ENCODE measurements at regions not wholly inside any gene's neighbourhood (a gene's known extent, or its start where the extent isn't known, plus 50 kb on each side); places are given as distances from the start of the nearest gene placed in this dataset.
"Not testable (repeated sequence)": the region's sequence is repeated elsewhere in the genome, so short reads cannot be mapped to it uniquely, and the experiment has no call there.

DNA sequence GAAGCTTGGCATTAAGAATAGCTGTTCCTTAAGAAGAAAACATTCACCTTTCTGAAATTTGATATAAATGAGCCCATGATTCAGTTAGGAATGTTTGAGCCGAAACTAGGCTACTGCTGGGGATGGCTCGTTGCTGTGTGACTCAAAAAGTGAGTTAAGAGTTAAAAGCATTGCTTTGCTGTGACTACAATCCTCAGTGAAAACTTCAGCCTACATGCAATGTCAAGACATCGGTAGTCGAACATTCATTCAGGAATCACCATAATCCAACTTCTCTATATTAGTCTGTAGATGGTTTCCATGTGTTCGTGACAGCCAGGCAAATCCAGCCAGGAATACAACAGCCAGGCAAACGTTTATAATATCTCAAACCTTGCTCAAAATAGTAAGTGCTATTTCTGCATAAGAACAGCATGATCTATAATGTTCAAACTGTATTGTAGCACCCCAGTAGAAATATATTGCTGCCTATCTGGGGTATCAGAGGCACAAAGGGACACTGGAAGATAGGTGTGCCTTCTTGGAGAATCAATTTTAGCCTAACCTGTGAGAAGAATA is 1225.1 kb downstream of the CDH8 start:
- TF ChIP-seq, protein P1, sequence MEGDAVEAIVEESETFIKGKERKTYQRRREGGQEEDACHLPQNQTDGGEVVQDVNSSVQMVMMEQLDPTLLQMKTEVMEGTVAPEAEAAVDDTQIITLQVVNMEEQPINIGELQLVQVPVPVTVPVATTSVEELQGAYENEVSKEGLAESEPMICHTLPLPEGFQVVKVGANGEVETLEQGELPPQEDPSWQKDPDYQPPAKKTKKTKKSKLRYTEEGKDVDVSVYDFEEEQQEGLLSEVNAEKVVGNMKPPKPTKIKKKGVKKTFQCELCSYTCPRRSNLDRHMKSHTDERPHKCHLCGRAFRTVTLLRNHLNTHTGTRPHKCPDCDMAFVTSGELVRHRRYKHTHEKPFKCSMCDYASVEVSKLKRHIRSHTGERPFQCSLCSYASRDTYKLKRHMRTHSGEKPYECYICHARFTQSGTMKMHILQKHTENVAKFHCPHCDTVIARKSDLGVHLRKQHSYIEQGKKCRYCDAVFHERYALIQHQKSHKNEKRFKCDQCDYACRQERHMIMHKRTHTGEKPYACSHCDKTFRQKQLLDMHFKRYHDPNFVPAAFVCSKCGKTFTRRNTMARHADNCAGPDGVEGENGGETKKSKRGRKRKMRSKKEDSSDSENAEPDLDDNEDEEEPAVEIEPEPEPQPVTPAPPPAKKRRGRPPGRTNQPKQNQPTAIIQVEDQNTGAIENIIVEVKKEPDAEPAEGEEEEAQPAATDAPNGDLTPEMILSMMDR (IDR thresholded peaks at IDR 0.05; ENCODE audit: insufficient read depth, low read depth, low read length): no peak
- H3K4me3 ChIP-seq (ENCODE audit: low read depth, low read length): no peak overlapping the region
- no peak for DNase-seq (ENCODE audit: low read depth)

DNA sequence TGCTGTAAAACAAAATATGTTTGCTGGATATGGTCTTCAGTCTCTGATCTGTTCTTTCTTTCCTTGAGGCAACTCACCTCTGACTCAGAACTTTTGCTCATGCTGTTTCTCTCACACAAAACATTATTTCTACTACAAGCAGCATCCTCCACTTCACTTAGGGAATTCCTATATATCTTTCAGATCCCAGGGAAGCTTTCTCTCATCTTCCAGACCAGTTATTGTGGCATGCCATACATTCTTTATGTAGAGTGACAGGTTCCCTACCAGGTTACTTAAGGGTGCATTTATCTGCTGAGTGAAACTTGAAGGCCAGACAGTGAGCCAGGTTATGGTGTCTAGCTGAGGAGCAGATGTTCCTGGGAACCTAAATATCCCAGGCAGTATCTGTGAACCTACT is 1226.0 kb downstream of the CDH8 start:
- TF ChIP-seq, protein P1 (IDR thresholded peaks at IDR 0.05; ENCODE audit: insufficient read depth, low read depth, low read length): no peak
- no peak for DNase-seq (ENCODE audit: low read depth)
- no peak overlapping the region for H3K4me3 ChIP-seq (ENCODE audit: low read depth, low read length)

DNA sequence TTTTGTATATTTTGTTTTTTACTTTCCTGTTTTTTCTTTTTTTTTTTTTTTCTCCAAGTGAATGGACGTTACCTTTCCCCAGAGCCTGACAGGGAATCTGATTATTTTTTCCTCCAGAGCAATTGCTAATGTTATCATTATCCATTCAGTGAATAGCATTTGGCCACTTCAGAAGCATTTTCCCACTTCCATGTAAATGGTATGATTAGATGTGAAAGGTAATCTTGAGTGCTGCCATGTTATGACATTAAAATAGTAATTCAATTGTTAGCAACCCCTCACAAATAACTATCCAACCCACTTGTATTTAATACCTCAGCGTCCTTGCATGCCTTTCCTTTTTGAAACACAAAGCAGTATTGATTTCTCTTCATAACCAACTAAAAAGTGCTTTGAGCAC is 1243.8 kb downstream of the CDH8 start:
- TF ChIP-seq, protein P1 (IDR thresholded peaks at IDR 0.05; ENCODE audit: insufficient read depth, low read depth, low read length): no peak
- no peak overlapping the region for H3K4me3 ChIP-seq (ENCODE audit: low read depth, low read length)
- DNase-seq (ENCODE audit: low read depth): no peak

DNA sequence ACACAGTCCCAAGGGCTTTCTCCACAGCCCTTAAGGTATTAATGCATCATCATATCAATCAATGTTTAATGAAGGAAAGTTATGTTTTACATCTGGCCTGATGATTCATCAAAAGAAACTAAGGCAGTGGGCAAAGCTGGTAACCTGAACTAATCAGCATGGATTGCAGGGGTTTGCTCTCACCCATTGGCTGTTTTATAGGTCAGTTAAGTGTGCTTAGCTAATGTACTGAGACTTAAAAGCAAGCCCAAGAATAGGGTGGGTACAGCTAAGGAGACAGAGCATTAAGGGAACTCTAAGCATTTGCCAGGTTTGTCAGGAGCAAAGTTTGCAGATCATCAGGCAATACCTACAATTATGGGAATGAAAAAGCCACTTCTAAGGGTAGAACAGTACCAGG is 1247.6 kb downstream of the CDH8 start:
- DNase-seq (ENCODE audit: low read depth): no peak
- H3K4me3 ChIP-seq (ENCODE audit: low read depth, low read length): no peak overlapping the region
- TF ChIP-seq, protein P1 (IDR thresholded peaks at IDR 0.05; ENCODE audit: insufficient read depth, low read depth, low read length): no peak

DNA sequence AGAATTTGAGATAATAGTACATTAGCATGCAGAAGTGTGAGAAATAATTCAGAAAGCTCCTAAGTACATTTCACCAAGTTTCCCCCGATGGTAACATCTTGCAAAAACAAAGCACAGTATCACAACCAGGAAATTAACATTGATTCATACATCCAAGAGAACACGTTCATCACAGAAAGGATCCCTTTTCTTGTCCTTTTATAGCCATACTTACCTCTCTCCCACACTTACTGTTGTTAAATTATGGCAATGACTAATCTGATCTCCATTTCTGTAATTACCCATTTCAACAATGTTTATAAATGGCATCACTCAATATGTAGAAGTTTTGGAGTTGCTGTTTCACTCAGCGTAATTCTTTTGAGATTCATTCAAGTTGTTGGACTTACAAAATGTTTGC is 1260.0 kb downstream of the CDH8 start:
- TF ChIP-seq, protein P1 (IDR thresholded peaks at IDR 0.05; ENCODE audit: insufficient read depth, low read depth, low read length): no peak

DNA sequence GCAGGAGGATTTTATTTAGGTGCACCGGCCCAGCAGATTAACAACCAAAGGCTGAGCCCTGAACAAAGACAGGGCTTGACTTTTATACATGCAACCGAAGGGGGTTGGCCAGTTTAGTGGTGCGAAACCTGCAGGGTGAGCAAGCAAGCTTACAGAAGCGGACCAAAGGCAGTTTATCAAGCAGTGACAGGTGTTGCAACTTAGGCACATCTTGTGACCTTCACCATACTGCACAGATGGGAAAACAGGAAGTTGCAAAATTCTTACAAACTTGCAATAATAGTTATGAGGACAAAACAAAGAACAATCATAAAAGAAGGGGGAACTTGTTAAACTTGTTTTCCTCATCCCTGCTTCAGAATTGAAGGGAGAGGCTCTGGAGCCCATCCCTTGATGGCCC is 1265.1 kb downstream of the CDH8 start:
- H3K4me3 ChIP-seq (ENCODE audit: low read depth, low read length): no peak overlapping the region
- TF ChIP-seq, protein P1 (IDR thresholded peaks at IDR 0.05; ENCODE audit: insufficient read depth, low read depth, low read length): no peak
- DNase-seq (ENCODE audit: low read depth): no peak

More for the DNA sequence above, 1260.0 kb downstream of the CDH8 start:
- DNase-seq (ENCODE audit: low read depth): no peak
- H3K4me3 ChIP-seq (ENCODE audit: low read depth, low read length): no peak overlapping the region

DNA sequence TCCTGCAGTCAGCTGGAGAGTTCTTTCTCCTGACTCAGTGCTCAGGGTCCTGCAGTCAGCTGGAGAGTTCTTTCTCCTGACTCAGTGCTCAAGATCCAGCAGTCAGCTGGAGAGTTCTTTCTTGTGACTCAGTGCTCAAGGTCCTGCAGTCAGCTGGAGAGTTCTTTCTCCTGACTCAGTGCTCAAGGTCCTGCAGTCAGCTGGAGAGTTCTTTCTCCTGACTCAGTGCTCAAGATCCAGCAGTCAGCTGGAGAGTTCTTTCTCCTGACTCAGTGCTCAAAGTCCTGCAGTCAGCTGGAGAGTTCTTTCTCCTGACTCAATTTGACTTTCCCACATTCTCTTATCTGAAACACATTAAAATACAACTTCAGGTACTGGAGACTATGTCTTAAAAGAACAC is 1265.9 kb downstream of the CDH8 start:
- not testable (repeated sequence) for DNase-seq (ENCODE audit: low read depth); H3K4me3 ChIP-seq (ENCODE audit: low read depth, low read length)

Data from fibroblast of villous mesenchyme (primary cell).